MM.1S (cell line): ENCODE measurements at regions not wholly inside any gene's neighbourhood (a gene's known extent, or its start where the extent isn't known, plus 50 kb on each side); places are given as distances from the start of the nearest gene placed in this dataset.

Source experiments
- DNase-seq: peaks from one replicate; pipeline ENCODE4 v3.0.0-alpha.2; 2015
- H2AFZ ChIP-seq: fragments of 300-600 bp; sonication (generic); 2 replicates; pipeline ENCODE4 v1.6.0; 2016; ENCODE audit warnings: antibody characterized with exemption, low read length
- H3F3A ChIP-seq: fragments of 300-600 bp; sonication (generic); 2 replicates; pipeline ENCODE4 v1.6.1; 2016; ENCODE audit warnings: mild to moderate bottlenecking, antibody characterized with exemption, low read length, moderate library complexity, mixed read lengths; ENCODE audit not compliant: insufficient read depth
- H3K27ac ChIP-seq: fragments of 300-600 bp; sonication (generic); 2 replicates; pipeline ENCODE4 v1.5.1; 2016; ENCODE audit warnings: mild to moderate bottlenecking, low read length
- H3K27me3 ChIP-seq: fragments of 300-600 bp; sonication (generic); replicated peaks from 2 replicates; pipeline ENCODE4 v1.6.0; 2016; ENCODE audit warnings: low read length; ENCODE audit not compliant: insufficient read depth
- H3K36me3 ChIP-seq: fragments of 300-600 bp; sonication (generic); replicated peaks from 2 replicates; pipeline ENCODE4 v1.6.1; 2016; ENCODE audit warnings: mild to moderate bottlenecking, low read length, mixed read lengths; ENCODE audit not compliant: insufficient read depth
- H3K4me1 ChIP-seq: fragments of 300-600 bp; sonication (generic); 2 replicates; pipeline ENCODE4 v1.6.1; 2016; ENCODE audit warnings: low read length, mixed read lengths
- H3K4me2 ChIP-seq: fragments of 300-600 bp; sonication (generic); 2 replicates; pipeline ENCODE4 v1.6.0; 2016; ENCODE audit warnings: low read depth, low read length
- H3K4me3 ChIP-seq: fragments of 300-600 bp; sonication (generic); 2 replicates; pipeline ENCODE4 v1.5.1; 2016; ENCODE audit warnings: low read length, mixed read lengths
- H3K79me2 ChIP-seq: fragments of 300-600 bp; sonication (generic); 2 replicates; pipeline ENCODE4 v1.6.1; 2016; ENCODE audit warnings: mixed run types, low read length, mixed read lengths
- H3K9ac ChIP-seq: fragments of 300-600 bp; sonication (generic); 2 replicates; pipeline ENCODE4 v1.6.1; 2016; ENCODE audit warnings: low read length, mixed read lengths
- H3K9me2 ChIP-seq: fragments of 300-600 bp; sonication (generic); replicated peaks from 2 replicates; pipeline ENCODE4 v1.6.1; 2016; ENCODE audit warnings: mild to moderate bottlenecking, low read length, mixed read lengths; ENCODE audit not compliant: insufficient read depth
- H3K9me3 ChIP-seq: fragments of 300-600 bp; sonication (generic); replicated peaks from 2 replicates; pipeline ENCODE4 v1.6.1; 2016; ENCODE audit warnings: mild to moderate bottlenecking, low read length, mixed read lengths; ENCODE audit not compliant: insufficient read depth
- H4K20me1 ChIP-seq: fragments of 300-600 bp; sonication (generic); 2 replicates; pipeline ENCODE4 v1.6.1; 2016; ENCODE audit warnings: mild to moderate bottlenecking, low read length, moderate library complexity, mixed read lengths; ENCODE audit not compliant: insufficient read depth
- CTCF ChIP-seq: fragments of 300-600 bp; sonication (generic); IDR thresholded peaks from 2 replicates; pipeline ENCODE4 v1.5.1; 2016; ENCODE audit warnings: antibody characterized with exemption, low read length, mixed read lengths
- EZH2 ChIP-seq: fragments of 300-600 bp; sonication (generic); optimal IDR thresholded peaks from 2 replicates; pipeline ENCODE3; 2017; ENCODE audit warnings: low read depth, mild to moderate bottlenecking, antibody characterized with exemption, low read length, mixed read lengths
- EZH2phosphoT487 ChIP-seq: fragments of 300-600 bp; sonication (generic); IDR thresholded peaks from 2 replicates; pipeline ENCODE4 v1.6.1; 2018; ENCODE audit warnings: antibody characterized with exemption, low read length

DNA sequence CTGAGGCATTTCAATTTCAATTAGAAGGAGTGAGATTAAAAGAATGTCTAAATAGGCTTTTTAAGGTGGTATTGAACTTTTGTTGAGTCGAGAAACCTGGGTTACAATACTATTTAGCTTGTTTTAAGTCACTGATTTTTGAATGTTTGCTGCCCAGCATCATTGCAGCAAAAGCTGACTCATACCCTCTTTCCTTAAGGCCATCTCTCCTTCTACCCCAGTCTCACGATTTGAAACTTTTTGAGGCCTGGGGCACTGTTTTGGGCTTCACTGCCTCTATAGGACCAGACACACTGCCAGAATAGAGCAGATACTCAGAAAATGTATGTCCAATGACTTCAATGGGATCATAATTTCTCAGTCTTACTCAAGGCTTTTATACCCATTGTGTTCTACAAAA is 319.6 kb upstream of the TGFBR2 start:
- no peaks in the 10 kb centered on the region for H3K27me3 ChIP-seq
- H3K4me3 ChIP-seq: no peak overlapping the region
- no peak overlapping the region for H3K9ac ChIP-seq
- no peaks in the 10 kb centered on the region for H3K4me1 ChIP-seq
- H3F3A ChIP-seq: no peaks in the 10 kb centered on the region
- no peaks in the 10 kb centered on the region for H3K9me3 ChIP-seq
- H3K4me2 ChIP-seq: no peak overlapping the region
- no peaks in the 10 kb centered on the region for H3K79me2 ChIP-seq
- H3K9me2 ChIP-seq: no peaks in the 10 kb centered on the region
- no peak overlapping the region for H2AFZ ChIP-seq
- no peak overlapping the region for H3K27ac ChIP-seq
- TF ChIP-seq EZH2: no peak
- no peak for TF ChIP-seq EZH2phosphoT487
- TF ChIP-seq CTCF: no peak
- no peaks in the 10 kb centered on the region for H3K36me3 ChIP-seq
- no peaks in the 10 kb centered on the region for H4K20me1 ChIP-seq
- DNase-seq: no peak

DNA sequence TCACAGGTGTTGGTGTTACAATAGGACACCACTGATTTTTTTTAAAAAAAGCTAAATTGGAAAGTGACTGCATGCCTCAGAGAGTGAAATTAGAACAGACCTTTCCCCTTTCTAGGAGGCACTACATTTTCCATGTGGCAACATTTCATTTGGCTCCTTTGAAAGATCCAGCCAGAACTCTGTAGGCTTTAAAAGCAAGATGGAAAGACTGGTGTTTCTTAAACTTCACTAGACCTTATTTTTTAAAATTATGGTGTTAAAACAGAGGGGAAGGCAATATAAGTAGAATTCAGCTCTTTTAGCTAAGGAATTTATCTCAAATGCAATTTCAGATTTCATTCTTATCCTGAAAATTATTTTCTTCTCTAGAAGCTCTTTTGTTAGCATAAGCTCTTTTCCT is 317.6 kb upstream of the TGFBR2 start:
- H3K79me2 ChIP-seq: no peaks in the 10 kb centered on the region
- no peaks in the 10 kb centered on the region for H3F3A ChIP-seq
- no peak overlapping the region for H3K4me3 ChIP-seq
- H3K9me2 ChIP-seq: no peaks in the 10 kb centered on the region
- TF ChIP-seq EZH2 (no peak), CTCF (no peak), EZH2phosphoT487 (no peak)
- DNase-seq: no peak
- no peak overlapping the region for H2AFZ ChIP-seq
- H3K9me3 ChIP-seq: no peaks in the 10 kb centered on the region
- H3K36me3 ChIP-seq: no peaks in the 10 kb centered on the region
- no peaks in the 10 kb centered on the region for H4K20me1 ChIP-seq
- H3K4me2 ChIP-seq: no peak overlapping the region
- H3K4me1 ChIP-seq: no peaks in the 10 kb centered on the region
- no peak overlapping the region for H3K27ac ChIP-seq
- H3K9ac ChIP-seq: no peak overlapping the region
- H3K27me3 ChIP-seq: no peaks in the 10 kb centered on the region

- DNase-seq: no peak
- H3K4me1 ChIP-seq: no peaks in the 10 kb centered on the region
- no peak overlapping the region for H3K4me2 ChIP-seq
These were observed 317.1 kb upstream of the TGFBR2 start for GRCh38 chr3:30289324-30289723.

DNA sequence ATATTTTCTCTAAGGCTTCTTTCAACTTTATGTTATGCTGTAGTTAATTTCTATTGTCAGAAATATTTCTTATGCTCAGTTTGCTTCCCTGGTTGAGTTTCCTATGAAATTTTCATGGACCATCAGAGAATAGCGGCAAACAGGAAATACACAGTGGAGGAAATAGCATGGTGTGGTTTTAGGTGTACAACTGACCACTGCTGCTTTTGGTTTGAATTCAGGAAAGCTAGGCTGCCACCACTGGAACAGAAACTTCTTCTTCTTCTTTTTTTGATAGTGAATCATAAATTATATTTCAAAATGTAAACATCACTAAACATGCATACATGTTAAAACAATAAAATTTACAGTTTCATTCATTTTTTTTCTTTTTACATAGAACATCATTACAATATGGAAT is 316.6 kb upstream of the TGFBR2 start:
- no peaks in the 10 kb centered on the region for H3F3A ChIP-seq
- no peak overlapping the region for H3K4me3 ChIP-seq
- no peaks in the 10 kb centered on the region for H3K4me1 ChIP-seq
- TF ChIP-seq EZH2phosphoT487 (no peak), EZH2 (no peak), CTCF (no peak)
- no peaks in the 10 kb centered on the region for H3K36me3 ChIP-seq
- no peaks in the 10 kb centered on the region for H3K79me2 ChIP-seq
- H3K27me3 ChIP-seq: no peaks in the 10 kb centered on the region
- no peak overlapping the region for H3K9ac ChIP-seq
- H3K9me2 ChIP-seq: no peaks in the 10 kb centered on the region
- DNase-seq: no peak
- no peak overlapping the region for H3K27ac ChIP-seq
- H2AFZ ChIP-seq: no peak overlapping the region
- no peaks in the 10 kb centered on the region for H3K9me3 ChIP-seq
- no peak overlapping the region for H3K4me2 ChIP-seq
- no peaks in the 10 kb centered on the region for H4K20me1 ChIP-seq

More at GRCh38 chr3:30289324-30289723, 317.1 kb upstream of the TGFBR2 start:
- Histone ChIP-seq H3K4me3 (no peak overlapping the region), H3K27ac (no peak overlapping the region), H3K27me3 (no peaks in the 10 kb centered on the region), H3K9ac (no peak overlapping the region), H3K79me2 (no peaks in the 10 kb centered on the region), H2AFZ (no peak overlapping the region), H3F3A (no peaks in the 10 kb centered on the region), H4K20me1 (no peaks in the 10 kb centered on the region), H3K9me3 (no peaks in the 10 kb centered on the region), H3K36me3 (no peaks in the 10 kb centered on the region), H3K9me2 (no peaks in the 10 kb centered on the region)
- no peak for TF ChIP-seq EZH2
- no peak for TF ChIP-seq EZH2phosphoT487
